ENCODE measurements at regions not wholly inside any gene's neighbourhood (a gene's known extent, or its start where the extent isn't known, plus 50 kb on each side); places are given as distances from the start of the nearest gene placed in this dataset.

GRCh38 chr19:28427376-28428083 is 785.4 kb downstream of the UQCRFS1 start:
- Histone ChIP-seq H3K27me3 (ENCODE audit: insufficient read depth, low read length) (no peaks in the 10 kb centered on the region), H2AFZ (ENCODE audit: low read depth, low read length) (no peak overlapping the region), H3K36me3 (ENCODE audit: insufficient read depth, low read length) (no peaks in the 10 kb centered on the region), H3K4me1 (ENCODE audit: insufficient read depth, low read length) (no peaks in the 10 kb centered on the region), H3K9me3 (ENCODE audit: low read length) (no peaks in the 10 kb centered on the region), H3K4me3 (ENCODE audit: low read length) (no peak overlapping the region)

- Histone ChIP-seq H3K9me3 (ENCODE audit: low read length) (no peaks in the 10 kb centered on the region), H3K4me3 (ENCODE audit: low read length) (no peak overlapping the region), H2AFZ (ENCODE audit: low read depth, low read length) (no peak overlapping the region), H3K4me1 (ENCODE audit: insufficient read depth, low read length) (no peaks in the 10 kb centered on the region), H3K36me3 (ENCODE audit: insufficient read depth, low read length) (no peaks in the 10 kb centered on the region), H3K27me3 (ENCODE audit: insufficient read depth, low read length) (no peaks in the 10 kb centered on the region)
Observed at GRCh38 chr19:28426730-28427225, 786.2 kb downstream of the UQCRFS1 start.

GRCh38 chr19:28426110-28426729 is 786.7 kb downstream of the UQCRFS1 start:
- Histone ChIP-seq H3K36me3 (ENCODE audit: insufficient read depth, low read length) (no peaks in the 10 kb centered on the region), H3K27me3 (ENCODE audit: insufficient read depth, low read length) (no peaks in the 10 kb centered on the region), H3K4me1 (ENCODE audit: insufficient read depth, low read length) (no peaks in the 10 kb centered on the region), H3K9me3 (ENCODE audit: low read length) (no peaks in the 10 kb centered on the region), H3K4me3 (ENCODE audit: low read length) (no peak overlapping the region), H2AFZ (ENCODE audit: low read depth, low read length) (no peak overlapping the region)

- Histone ChIP-seq H3K9me3 (ENCODE audit: low read length) (no peaks in the 10 kb centered on the region), H2AFZ (ENCODE audit: low read depth, low read length) (no peak overlapping the region), H3K27me3 (ENCODE audit: insufficient read depth, low read length) (no peaks in the 10 kb centered on the region), H3K4me3 (ENCODE audit: low read length) (no peak overlapping the region), H3K4me1 (ENCODE audit: insufficient read depth, low read length) (no peaks in the 10 kb centered on the region), H3K36me3 (ENCODE audit: insufficient read depth, low read length) (no peaks in the 10 kb centered on the region)
Observed at GRCh38 chr19:28425046-28425931, 787.7 kb downstream of the UQCRFS1 start.

GRCh38 chr19:28424662-28425045 is 788.3 kb downstream of the UQCRFS1 start:
- Histone ChIP-seq H3K4me1 (ENCODE audit: insufficient read depth, low read length) (no peaks in the 10 kb centered on the region), H3K27me3 (ENCODE audit: insufficient read depth, low read length) (no peaks in the 10 kb centered on the region), H3K4me3 (ENCODE audit: low read length) (no peak overlapping the region), H3K36me3 (ENCODE audit: insufficient read depth, low read length) (no peaks in the 10 kb centered on the region), H3K9me3 (ENCODE audit: low read length) (no peaks in the 10 kb centered on the region), H2AFZ (ENCODE audit: low read depth, low read length) (no peak overlapping the region)

- H2AFZ ChIP-seq (ENCODE audit: low read depth, low read length) = no peak overlapping the region
- no peaks in the 10 kb centered on the region for H3K36me3 ChIP-seq (ENCODE audit: insufficient read depth, low read length)
- H3K9me3 ChIP-seq (ENCODE audit: low read length) = no peaks in the 10 kb centered on the region
- no peaks in the 10 kb centered on the region for H3K4me1 ChIP-seq (ENCODE audit: insufficient read depth, low read length)
- H3K27me3 ChIP-seq (ENCODE audit: insufficient read depth, low read length) = no peaks in the 10 kb centered on the region
- no peak overlapping the region for H3K4me3 ChIP-seq (ENCODE audit: low read length)
Observed at GRCh38 chr19:28424077-28424476, 788.9 kb downstream of the UQCRFS1 start.

GRCh38 chr19:28422791-28423650 is 789.9 kb downstream of the UQCRFS1 start:
- Histone ChIP-seq H3K9me3 (ENCODE audit: low read length) (no peaks in the 10 kb centered on the region), H3K4me3 (ENCODE audit: low read length) (no peak overlapping the region), H3K36me3 (ENCODE audit: insufficient read depth, low read length) (no peaks in the 10 kb centered on the region), H3K4me1 (ENCODE audit: insufficient read depth, low read length) (no peaks in the 10 kb centered on the region), H2AFZ (ENCODE audit: low read depth, low read length) (no peak overlapping the region), H3K27me3 (ENCODE audit: insufficient read depth, low read length) (no peaks in the 10 kb centered on the region)

GRCh38 chr19:28422046-28422445 is 790.9 kb downstream of the UQCRFS1 start:
- H3K4me3 ChIP-seq (ENCODE audit: low read length) = no peak overlapping the region
- H3K9me3 ChIP-seq (ENCODE audit: low read length) = no peaks in the 10 kb centered on the region
- H3K4me1 ChIP-seq (ENCODE audit: insufficient read depth, low read length) = no peaks in the 10 kb centered on the region
- H2AFZ ChIP-seq (ENCODE audit: low read depth, low read length) = no peak overlapping the region
- H3K36me3 ChIP-seq (ENCODE audit: insufficient read depth, low read length) = no peaks in the 10 kb centered on the region
- no peaks in the 10 kb centered on the region for H3K27me3 ChIP-seq (ENCODE audit: insufficient read depth, low read length)

- Histone ChIP-seq H3K9me3 (ENCODE audit: low read length) (no peaks in the 10 kb centered on the region), H3K4me1 (ENCODE audit: insufficient read depth, low read length) (no peaks in the 10 kb centered on the region), H3K27me3 (ENCODE audit: insufficient read depth, low read length) (no peaks in the 10 kb centered on the region), H3K4me3 (ENCODE audit: low read length) (no peak overlapping the region), H3K36me3 (ENCODE audit: insufficient read depth, low read length) (no peaks in the 10 kb centered on the region), H2AFZ (ENCODE audit: low read depth, low read length) (no peak overlapping the region)
Observed at GRCh38 chr19:28420811-28421550, 792.0 kb downstream of the UQCRFS1 start.

- Histone ChIP-seq H3K4me3 (ENCODE audit: low read length) (no peak overlapping the region), H3K4me1 (ENCODE audit: insufficient read depth, low read length) (no peaks in the 10 kb centered on the region), H3K36me3 (ENCODE audit: insufficient read depth, low read length) (no peaks in the 10 kb centered on the region), H2AFZ (ENCODE audit: low read depth, low read length) (no peak overlapping the region), H3K9me3 (ENCODE audit: low read length) (no peaks in the 10 kb centered on the region), H3K27me3 (ENCODE audit: insufficient read depth, low read length) (no peaks in the 10 kb centered on the region)
Observed at GRCh38 chr19:28419312-28419711, 793.6 kb downstream of the UQCRFS1 start.

- H2AFZ ChIP-seq (ENCODE audit: low read depth, low read length) = no peak overlapping the region
- no peaks in the 10 kb centered on the region for H3K4me1 ChIP-seq (ENCODE audit: insufficient read depth, low read length)
- no peaks in the 10 kb centered on the region for H3K27me3 ChIP-seq (ENCODE audit: insufficient read depth, low read length)
- H3K9me3 ChIP-seq (ENCODE audit: low read length) = no peaks in the 10 kb centered on the region
- no peaks in the 10 kb centered on the region for H3K36me3 ChIP-seq (ENCODE audit: insufficient read depth, low read length)
- no peak overlapping the region for H3K4me3 ChIP-seq (ENCODE audit: low read length)
Observed at GRCh38 chr19:28417361-28417760, 795.6 kb downstream of the UQCRFS1 start.

- Histone ChIP-seq H2AFZ (ENCODE audit: low read depth, low read length) (no peak overlapping the region), H3K9me3 (ENCODE audit: low read length) (no peaks in the 10 kb centered on the region), H3K4me3 (ENCODE audit: low read length) (no peak overlapping the region), H3K4me1 (ENCODE audit: insufficient read depth, low read length) (no peaks in the 10 kb centered on the region), H3K36me3 (ENCODE audit: insufficient read depth, low read length) (no peaks in the 10 kb centered on the region), H3K27me3 (ENCODE audit: insufficient read depth, low read length) (no peaks in the 10 kb centered on the region)
Observed at GRCh38 chr19:28416245-28416644, 796.7 kb downstream of the UQCRFS1 start.

Measured in neuron (in vitro differentiated cells).